ENCODE measurements at regions not wholly inside any gene's neighbourhood (a gene's known extent, or its start where the extent isn't known, plus 50 kb on each side); places are given as distances from the start of the nearest gene placed in this dataset.

- TF ChIP-seq CTCF (conservative IDR thresholded peaks at IDR 0.05; ENCODE audit: low read depth, low read length) = no peak
- no peak for TF ChIP-seq EZH2 (IDR thresholded peaks at IDR 0.05; ENCODE audit: borderline replicate concordance, low read depth, low read length, poor library complexity, severe bottlenecking)
Measured at GRCh38 chr10:29083096-29083495, 205.8 kb upstream of the LYZL1 start.

All from A673 (cell line).